Neural cell (in vitro differentiated cells): ENCODE measurements at regions not wholly inside any gene's neighbourhood (a gene's known extent, or its start where the extent isn't known, plus 50 kb on each side); places are given as distances from the start of the nearest gene placed in this dataset.
"Not testable (repeated sequence)": the region's sequence is repeated elsewhere in the genome, so short reads cannot be mapped to it uniquely, and the experiment has no call there.

Source experiments
- SMC3 ChIP-seq: fragments of 450-650 bp; conservative IDR thresholded peaks from 2 replicates; pipeline ENCODE4 v1.6.1; 2014; ENCODE audit warnings: antibody characterized with exemption, mild to moderate bottlenecking, moderate library complexity; ENCODE audit not compliant: poor library complexity
- TF ChIP-seq, protein P1 (sequence below): fragments of 450-650 bp; IDR thresholded peaks from 2 replicates; pipeline ENCODE4 v1.5.1; 2014; ENCODE audit warnings: antibody characterized with exemption, mild to moderate bottlenecking, moderate library complexity; ENCODE audit not compliant: poor library complexity, severe bottlenecking

- not testable (repeated sequence) for TF ChIP-seq SMC3
- TF ChIP-seq, protein P1, sequence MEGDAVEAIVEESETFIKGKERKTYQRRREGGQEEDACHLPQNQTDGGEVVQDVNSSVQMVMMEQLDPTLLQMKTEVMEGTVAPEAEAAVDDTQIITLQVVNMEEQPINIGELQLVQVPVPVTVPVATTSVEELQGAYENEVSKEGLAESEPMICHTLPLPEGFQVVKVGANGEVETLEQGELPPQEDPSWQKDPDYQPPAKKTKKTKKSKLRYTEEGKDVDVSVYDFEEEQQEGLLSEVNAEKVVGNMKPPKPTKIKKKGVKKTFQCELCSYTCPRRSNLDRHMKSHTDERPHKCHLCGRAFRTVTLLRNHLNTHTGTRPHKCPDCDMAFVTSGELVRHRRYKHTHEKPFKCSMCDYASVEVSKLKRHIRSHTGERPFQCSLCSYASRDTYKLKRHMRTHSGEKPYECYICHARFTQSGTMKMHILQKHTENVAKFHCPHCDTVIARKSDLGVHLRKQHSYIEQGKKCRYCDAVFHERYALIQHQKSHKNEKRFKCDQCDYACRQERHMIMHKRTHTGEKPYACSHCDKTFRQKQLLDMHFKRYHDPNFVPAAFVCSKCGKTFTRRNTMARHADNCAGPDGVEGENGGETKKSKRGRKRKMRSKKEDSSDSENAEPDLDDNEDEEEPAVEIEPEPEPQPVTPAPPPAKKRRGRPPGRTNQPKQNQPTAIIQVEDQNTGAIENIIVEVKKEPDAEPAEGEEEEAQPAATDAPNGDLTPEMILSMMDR = not testable (repeated sequence)
These were observed 108.1 kb downstream of the PROX1 start for GRCh38 chr1:214095896-214096295.
